Activated naive CD4-positive, alpha-beta T cell treated with anti-CD3 and anti-CD28 coated beads, Interleukin-2, amount 10 ng/mL, durations not matched to agents 7 days and 5 days (primary cell): ENCODE measurements at regions not wholly inside any gene's neighbourhood (a gene's known extent, or its start where the extent isn't known, plus 50 kb on each side); places are given as distances from the start of the nearest gene placed in this dataset.

Experiments used
- CTCF ChIA-PET: fragments of 350-600 bp; sonication (Branson Sonifier 250); formaldehyde crosslinking; loops from one replicate; lab custom pipeline; 2021; ENCODE audit warnings: antibody characterized with exemption; lab: Charles Lee
- DNase-seq: peaks from one replicate; pipeline ENCODE4 v3.0.0-alpha.2; 2020
- H3K27ac Mint-ChIP-seq: one replicate; pipeline ENCODE4 v1.8.0; 2021; ENCODE audit warnings: mild to moderate bottlenecking, moderate library complexity, mixed read lengths
- H3K27me3 Mint-ChIP-seq: one replicate; pipeline ENCODE4 v1.8.0; 2021; ENCODE audit warnings: mild to moderate bottlenecking, mixed read lengths
- H3K36me3 Mint-ChIP-seq: one replicate; pipeline ENCODE4 v1.8.0; 2021; ENCODE audit warnings: mixed read lengths
- H3K4me1 Mint-ChIP-seq: one replicate; pipeline ENCODE4 v1.8.0; 2021; ENCODE audit warnings: mixed read lengths
- H3K4me3 Mint-ChIP-seq: one replicate; pipeline ENCODE4 v1.8.0; 2021; ENCODE audit warnings: mild to moderate bottlenecking, moderate library complexity, mixed read lengths
- H3K9me3 Mint-ChIP-seq: one replicate; pipeline ENCODE4 v1.8.0; 2021; ENCODE audit warnings: mixed read lengths

DNA sequence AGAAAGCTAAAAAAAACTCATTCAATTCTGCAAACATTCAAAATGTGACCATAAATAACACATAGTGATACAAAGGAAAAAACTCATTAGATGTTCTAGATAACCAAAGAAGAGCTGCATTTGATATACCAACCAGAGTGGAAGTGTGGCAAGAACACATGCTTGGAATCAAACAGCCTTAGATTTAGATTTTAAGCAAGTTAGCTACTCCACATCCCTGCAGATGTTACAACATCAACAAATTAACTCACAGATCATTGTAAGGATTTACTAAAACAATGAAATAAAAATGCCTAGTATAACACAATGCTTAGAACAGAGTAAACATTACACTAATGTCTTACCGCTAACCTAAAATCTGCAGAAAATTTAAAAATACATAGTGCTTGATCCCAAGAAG is 114.0 kb upstream of the AKIP1 start:
- Mint-ChIP-seq H3K4me3 (no peak overlapping the region), H3K9me3 (no peaks in the 10 kb centered on the region), H3K27me3 (peaks cover 22% of the 10 kb centered on the region), H3K4me1 (peaks cover 14% of the 10 kb centered on the region), H3K27ac (no peak overlapping the region), H3K36me3 (no peaks in the 10 kb centered on the region)
- no peak for DNase-seq
- CTCF ChIA-PET: no interaction called here

DNA sequence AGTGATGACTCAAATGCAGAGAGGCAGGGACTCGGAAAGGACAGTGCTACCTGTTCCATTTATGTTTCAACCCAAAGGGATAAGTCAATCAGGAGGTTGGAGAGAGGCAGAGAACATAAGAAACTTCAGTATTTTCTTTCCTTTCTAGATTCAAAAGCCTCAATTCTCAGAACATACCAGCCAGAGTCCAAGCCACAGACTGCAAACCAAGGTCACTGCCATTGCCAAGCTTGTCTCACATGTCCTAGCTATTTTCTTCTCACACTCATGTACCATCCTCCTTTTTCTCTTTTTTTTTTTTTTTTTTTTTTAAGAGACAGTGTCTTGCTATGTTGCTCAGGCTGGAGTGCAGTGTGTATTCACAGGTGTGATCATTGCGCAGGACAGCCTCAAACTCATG is 111.7 kb upstream of the AKIP1 start:
- no peaks in the 10 kb centered on the region for H3K36me3 Mint-ChIP-seq
- H3K27ac Mint-ChIP-seq: no peak overlapping the region
- peaks cover 14% of the 10 kb centered on the region for H3K4me1 Mint-ChIP-seq
- no peak overlapping the region for H3K4me3 Mint-ChIP-seq
- H3K9me3 Mint-ChIP-seq: no peaks in the 10 kb centered on the region
- CTCF ChIA-PET: interaction anchor here (2.0 kb wide), 1 partner anchor 14 kb away, joined by 7 read pairs; no protein-coding TSS in a partner anchor
- DNase-seq: no peak
- H3K27me3 Mint-ChIP-seq: peaks cover 24% of the 10 kb centered on the region

DNA sequence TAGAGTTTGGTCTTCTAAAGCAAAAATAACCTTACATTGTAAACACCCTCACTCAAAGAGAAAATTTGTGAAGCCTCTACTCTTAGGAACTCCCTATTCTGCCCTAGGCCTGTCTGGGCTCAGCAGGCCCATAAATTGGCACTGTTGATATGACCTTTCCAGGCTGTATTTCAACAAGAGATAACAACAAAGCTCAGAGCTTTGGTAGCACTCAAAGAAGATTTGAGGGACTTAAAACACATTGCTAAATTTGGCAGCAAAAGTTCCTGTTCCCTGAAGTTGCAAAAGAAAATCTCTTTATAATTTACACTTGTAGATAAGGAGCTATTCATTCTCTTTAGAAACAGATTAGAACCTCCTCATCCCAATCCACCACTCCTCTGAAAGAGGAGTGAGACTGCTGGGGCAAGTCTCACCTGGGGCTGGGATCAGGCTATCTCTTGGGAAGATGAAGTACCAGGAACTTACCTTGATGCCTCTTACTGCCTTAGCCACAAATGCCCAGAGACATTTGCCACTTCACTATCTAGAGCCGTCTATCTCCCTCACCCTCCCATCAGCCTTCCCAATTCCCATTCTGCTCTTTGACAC is 110.4 kb upstream of the AKIP1 start:
- DNase-seq: no peak
- no peak overlapping the region for H3K4me3 Mint-ChIP-seq
- CTCF ChIA-PET: interaction anchor here (2.0 kb wide), 1 partner anchor 13 kb away, joined by 7 read pairs; no protein-coding TSS in a partner anchor
- no peaks in the 10 kb centered on the region for H3K9me3 Mint-ChIP-seq
- no peaks in the 10 kb centered on the region for H3K36me3 Mint-ChIP-seq
- H3K27me3 Mint-ChIP-seq: peaks cover 19% of the 10 kb centered on the region
- peaks cover 13% of the 10 kb centered on the region for H3K4me1 Mint-ChIP-seq
- H3K27ac Mint-ChIP-seq: no peak overlapping the region

DNA sequence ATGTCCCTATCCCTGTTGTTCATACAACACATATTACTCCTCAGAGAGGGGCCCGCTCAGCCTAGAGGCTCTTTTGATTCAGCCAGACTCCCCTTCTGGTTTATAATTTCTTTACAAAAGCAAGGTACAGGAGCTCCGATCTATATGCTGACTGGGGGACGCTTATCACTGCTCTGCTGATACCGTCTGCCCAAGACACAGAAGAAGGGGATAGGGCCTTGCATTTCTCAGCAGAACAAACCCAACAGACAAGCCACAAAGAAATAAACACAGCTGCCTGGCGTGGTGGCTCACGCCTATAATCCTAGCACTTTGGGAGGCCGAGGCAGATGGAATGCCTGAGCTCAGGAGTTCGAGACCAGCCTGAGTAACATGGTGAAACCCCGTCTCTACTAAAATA is 109.9 kb upstream of the AKIP1 start:
- Mint-ChIP-seq H3K4me1 (peaks cover 9% of the 10 kb centered on the region), H3K27ac (no peak overlapping the region), H3K27me3 (peaks cover 17% of the 10 kb centered on the region), H3K4me3 (no peak overlapping the region), H3K36me3 (no peaks in the 10 kb centered on the region), H3K9me3 (no peaks in the 10 kb centered on the region)
- no peak for DNase-seq
- CTCF ChIA-PET: interaction anchor here (2.0 kb wide), 1 partner anchor 12 kb away, joined by 7 read pairs; no protein-coding TSS in a partner anchor

DNA sequence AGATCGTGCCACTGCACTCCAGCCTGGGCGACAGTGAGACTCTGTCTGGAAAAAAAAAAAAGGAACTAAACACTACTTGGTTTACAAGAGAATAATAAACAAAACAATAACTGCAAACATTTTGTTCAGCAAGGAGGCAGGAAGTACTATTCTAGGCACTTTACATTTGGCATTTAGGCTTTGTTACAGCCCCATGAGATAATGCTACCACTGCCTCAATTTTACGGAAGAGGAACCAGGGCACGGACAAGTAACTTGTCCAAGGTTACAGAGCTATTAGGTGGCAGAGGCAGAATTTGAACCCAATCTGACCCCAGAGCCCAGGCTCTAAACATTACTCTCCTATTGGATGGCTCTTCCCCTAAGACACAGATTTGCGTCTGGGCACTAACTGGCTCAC is 108.7 kb upstream of the AKIP1 start:
- no peak overlapping the region for H3K4me3 Mint-ChIP-seq
- no peak for DNase-seq
- H3K9me3 Mint-ChIP-seq: no peaks in the 10 kb centered on the region
- H3K27ac Mint-ChIP-seq: no peak overlapping the region
- CTCF ChIA-PET: no interaction called here
- H3K27me3 Mint-ChIP-seq: peaks cover 23% of the 10 kb centered on the region
- no peaks in the 10 kb centered on the region for H3K36me3 Mint-ChIP-seq
- peaks cover 3% of the 10 kb centered on the region for H3K4me1 Mint-ChIP-seq

DNA sequence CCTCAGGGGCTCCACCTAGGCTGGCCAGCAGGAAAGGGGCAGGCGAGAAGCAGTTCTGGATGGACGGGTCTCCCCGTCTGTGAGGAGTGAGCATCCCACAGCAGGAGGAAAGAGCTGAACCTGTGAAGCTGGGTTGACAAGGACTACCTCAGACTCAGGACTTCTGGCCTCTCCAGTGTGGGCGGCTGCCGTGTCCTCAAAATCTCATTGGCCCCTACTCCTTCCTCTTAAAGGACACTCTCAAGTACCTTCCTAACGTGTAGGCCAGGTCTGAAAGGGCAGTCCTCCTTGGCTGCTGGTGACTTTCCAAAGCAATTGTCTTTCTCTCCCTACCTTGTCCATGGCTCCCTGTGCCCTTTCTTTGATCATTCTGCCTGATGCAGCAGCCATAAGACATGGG is 107.0 kb upstream of the AKIP1 start:
- CTCF ChIA-PET: interaction anchor here (0.5 kb wide), 1 partner anchor 512 kb away, joined by 3 read pairs; no protein-coding TSS in a partner anchor
- H3K27me3 Mint-ChIP-seq: peaks cover 31% of the 10 kb centered on the region
- peaks cover 3% of the 10 kb centered on the region for H3K4me1 Mint-ChIP-seq
- H3K9me3 Mint-ChIP-seq: no peaks in the 10 kb centered on the region
- no peak overlapping the region for H3K27ac Mint-ChIP-seq
- no peak for DNase-seq
- H3K36me3 Mint-ChIP-seq: no peaks in the 10 kb centered on the region
- no peak overlapping the region for H3K4me3 Mint-ChIP-seq

DNA sequence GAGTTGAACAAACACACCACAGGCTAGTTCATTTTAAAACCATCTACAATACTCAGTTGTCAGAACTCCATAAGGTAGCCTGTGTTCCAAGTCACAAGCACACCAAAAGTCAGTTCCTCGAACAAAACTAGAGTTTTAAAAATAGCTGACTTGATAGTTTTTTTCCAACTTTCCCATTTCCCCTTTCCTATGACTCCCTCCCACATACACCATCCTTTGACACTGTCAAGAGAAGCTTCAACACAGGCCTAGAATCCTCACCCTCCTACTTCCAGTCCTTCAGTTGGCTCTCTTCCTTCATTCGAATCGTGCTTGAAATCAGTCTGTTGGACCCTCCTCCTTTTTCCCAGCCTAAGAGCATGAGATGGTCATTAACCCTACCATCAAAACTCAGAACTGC is 105.7 kb upstream of the AKIP1 start:
- no peaks in the 10 kb centered on the region for H3K36me3 Mint-ChIP-seq
- H3K4me3 Mint-ChIP-seq: no peak overlapping the region
- H3K4me1 Mint-ChIP-seq: peaks cover 3% of the 10 kb centered on the region
- CTCF ChIA-PET: no interaction called here
- DNase-seq: no peak
- no peak overlapping the region for H3K27ac Mint-ChIP-seq
- peaks cover 38% of the 10 kb centered on the region for H3K27me3 Mint-ChIP-seq
- H3K9me3 Mint-ChIP-seq: no peaks in the 10 kb centered on the region

DNA sequence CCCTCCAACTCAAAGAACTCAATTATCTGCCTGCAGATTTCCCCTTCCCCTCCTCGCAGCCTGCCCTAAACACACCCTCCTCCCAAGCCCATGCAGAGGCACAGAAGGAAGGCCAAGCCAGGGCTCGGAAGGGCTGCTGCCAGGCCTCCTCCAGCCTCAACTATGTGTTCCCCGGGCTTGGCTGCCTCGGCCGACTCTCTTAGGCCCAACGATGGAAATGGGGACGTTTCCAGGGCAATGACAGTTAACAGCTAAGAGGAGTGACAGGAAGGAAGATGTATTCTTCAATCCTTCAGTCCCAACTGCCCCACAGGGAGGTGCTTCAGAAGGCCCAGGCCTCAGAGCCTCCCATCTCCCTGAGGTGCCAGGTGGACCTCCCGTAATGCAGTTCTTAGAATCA is 104.0 kb upstream of the AKIP1 start:
- CTCF ChIA-PET: no interaction called here
- no peaks in the 10 kb centered on the region for H3K36me3 Mint-ChIP-seq
- no peak for DNase-seq
- peaks cover 49% of the 10 kb centered on the region for H3K27me3 Mint-ChIP-seq
- peaks cover 8% of the 10 kb centered on the region for H3K4me1 Mint-ChIP-seq
- H3K27ac Mint-ChIP-seq: no peak overlapping the region
- no peaks in the 10 kb centered on the region for H3K9me3 Mint-ChIP-seq
- no peak overlapping the region for H3K4me3 Mint-ChIP-seq

DNA sequence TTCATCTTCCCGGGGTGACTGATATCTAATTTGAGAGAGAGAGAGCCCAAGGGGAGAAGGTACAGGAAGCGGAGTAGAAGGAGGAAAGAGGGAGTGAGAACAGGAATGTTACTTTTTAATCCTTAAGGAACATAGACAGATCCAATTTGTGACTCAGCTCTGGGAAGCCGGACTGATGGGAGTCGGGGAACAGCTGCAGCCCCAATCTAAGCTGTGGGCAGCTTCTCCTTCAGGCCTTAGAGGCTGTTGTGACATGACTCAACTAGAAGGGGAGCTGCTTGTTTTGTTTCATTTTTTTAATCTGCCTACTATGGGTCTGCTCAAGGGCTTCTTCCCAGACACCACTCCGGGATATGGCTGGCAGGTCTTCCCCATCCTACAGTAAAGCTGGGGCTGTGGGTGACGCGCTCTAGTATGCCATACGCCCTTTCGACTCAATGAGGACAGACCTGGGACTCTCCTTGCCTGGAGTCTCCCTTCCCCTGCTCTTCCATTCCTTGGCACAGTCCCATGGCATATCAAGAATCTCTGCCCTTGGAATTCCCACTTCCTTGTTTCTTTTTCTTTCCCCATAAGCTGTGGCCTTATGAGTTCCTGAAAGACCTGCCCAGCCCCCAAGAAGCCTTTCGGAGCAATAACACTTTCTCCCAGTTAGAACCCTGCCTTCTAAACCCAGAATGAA is 103.3 kb upstream of the AKIP1 start:
- CTCF ChIA-PET: no interaction called here
- H3K4me3 Mint-ChIP-seq: no peak overlapping the region
- H3K27me3 Mint-ChIP-seq: peaks cover 49% of the 10 kb centered on the region
- H3K9me3 Mint-ChIP-seq: no peaks in the 10 kb centered on the region
- DNase-seq: no peak
- H3K27ac Mint-ChIP-seq: no peak overlapping the region
- H3K4me1 Mint-ChIP-seq: peaks cover 8% of the 10 kb centered on the region
- no peaks in the 10 kb centered on the region for H3K36me3 Mint-ChIP-seq

DNA sequence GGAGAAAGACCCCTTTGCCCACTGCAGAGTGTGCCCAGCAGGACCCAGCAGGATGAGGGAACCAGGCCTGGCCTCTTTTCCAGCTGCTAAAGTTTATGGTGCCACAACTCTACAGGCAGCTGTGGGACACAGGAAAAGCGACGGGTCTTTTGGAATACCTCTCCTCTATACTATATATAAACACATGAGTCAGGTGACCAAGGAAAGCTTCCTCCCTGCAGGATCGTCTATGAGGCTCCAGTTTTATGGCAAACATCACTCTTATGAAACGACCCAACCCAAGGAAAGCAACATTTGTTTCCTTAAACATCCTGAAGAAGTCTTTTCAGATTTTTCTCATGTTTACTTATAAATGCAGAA is 102.8 kb upstream of the AKIP1 start:
- CTCF ChIA-PET: no interaction called here
- no peak for DNase-seq
- Mint-ChIP-seq H3K27me3 (peaks cover 49% of the 10 kb centered on the region), H3K27ac (no peak overlapping the region), H3K4me3 (no peak overlapping the region), H3K9me3 (no peaks in the 10 kb centered on the region), H3K4me1 (peaks cover 10% of the 10 kb centered on the region), H3K36me3 (no peaks in the 10 kb centered on the region)

DNA sequence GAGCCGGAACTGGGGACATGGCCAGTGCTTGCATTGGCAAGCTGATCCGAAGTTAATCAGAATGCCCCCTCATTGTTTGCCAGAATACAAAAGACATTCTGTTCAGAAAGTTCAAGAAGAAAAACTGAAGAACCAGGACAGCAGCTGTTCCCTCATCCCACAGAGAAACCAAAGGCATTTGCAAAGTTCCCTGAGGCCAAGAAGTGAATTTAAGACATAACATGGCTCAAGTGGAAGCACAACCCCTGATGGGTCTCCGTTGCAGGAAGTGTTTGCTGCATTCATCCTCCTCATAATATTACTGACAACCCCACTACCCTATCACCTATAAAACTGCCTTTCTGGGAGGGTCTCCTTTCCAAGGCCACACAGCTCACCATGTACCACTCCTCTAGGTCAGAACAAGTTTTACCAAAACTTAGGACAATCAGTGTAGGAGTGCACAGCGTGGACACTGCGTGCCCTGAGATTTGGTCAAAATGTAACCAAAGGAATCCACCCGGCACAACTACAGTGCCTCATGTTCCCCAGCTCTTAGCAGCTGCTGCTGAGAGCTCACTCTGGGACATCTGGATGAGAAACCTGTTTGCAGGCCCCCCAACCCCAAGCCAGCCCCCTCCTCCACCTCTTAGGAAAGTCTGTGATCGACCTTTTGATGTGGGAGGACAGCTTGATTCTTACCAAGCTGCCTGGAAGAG is 101.6 kb upstream of the AKIP1 start:
- H3K9me3 Mint-ChIP-seq: no peaks in the 10 kb centered on the region
- CTCF ChIA-PET: interaction anchor here (1.0 kb wide), 1 partner anchor 28 kb away, joined by 3 read pairs; no protein-coding TSS in a partner anchor
- peaks cover 44% of the 10 kb centered on the region for H3K27me3 Mint-ChIP-seq
- H3K36me3 Mint-ChIP-seq: no peaks in the 10 kb centered on the region
- peaks cover 11% of the 10 kb centered on the region for H3K4me1 Mint-ChIP-seq
- H3K4me3 Mint-ChIP-seq: no peak overlapping the region
- DNase-seq: no peak
- H3K27ac Mint-ChIP-seq: no peak overlapping the region

DNA sequence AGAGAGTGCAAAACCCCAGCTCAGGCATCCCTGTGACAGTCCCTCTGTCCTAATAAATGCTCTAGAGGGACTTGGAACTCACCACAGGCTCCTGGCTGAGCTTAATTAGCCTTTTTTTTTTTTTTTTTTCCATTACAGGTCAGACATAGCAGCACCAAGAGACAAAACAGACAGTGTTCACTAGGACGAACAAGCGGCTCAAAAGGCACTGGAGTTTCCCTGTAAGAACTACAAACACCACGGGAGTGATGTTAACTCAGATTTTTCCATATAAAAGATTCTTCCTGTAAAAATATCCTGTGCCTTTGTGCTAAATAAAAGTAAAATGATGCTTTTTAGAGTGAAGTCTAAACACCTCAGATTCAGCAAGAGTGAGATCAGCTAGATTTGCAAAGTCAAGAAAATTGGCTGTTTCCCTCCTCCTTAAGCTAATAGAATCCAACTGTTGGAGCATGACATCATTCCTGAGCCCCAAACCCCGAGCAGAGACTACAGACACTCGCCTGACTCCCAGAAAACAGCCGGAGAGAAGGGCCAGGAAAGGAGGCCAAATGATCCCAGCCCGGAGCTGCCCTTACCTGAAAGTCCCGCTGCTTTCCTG is 101.0 kb upstream of the AKIP1 start:
- H3K9me3 Mint-ChIP-seq: no peaks in the 10 kb centered on the region
- H3K4me1 Mint-ChIP-seq: peaks cover 11% of the 10 kb centered on the region
- H3K36me3 Mint-ChIP-seq: no peaks in the 10 kb centered on the region
- CTCF ChIA-PET: interaction anchor here (0.7 to 1.5 kb wide), 3 partner anchors 27 to 330 kb away, joined by 3 to 5 read pairs (median 3); no protein-coding TSS in a partner anchor
- peak overlapping the region; percentile 57 for H3K4me3 Mint-ChIP-seq
- H3K27me3 Mint-ChIP-seq: peaks cover 44% of the 10 kb centered on the region
- no peak overlapping the region for H3K27ac Mint-ChIP-seq
- DNase-seq: no peak

DNA sequence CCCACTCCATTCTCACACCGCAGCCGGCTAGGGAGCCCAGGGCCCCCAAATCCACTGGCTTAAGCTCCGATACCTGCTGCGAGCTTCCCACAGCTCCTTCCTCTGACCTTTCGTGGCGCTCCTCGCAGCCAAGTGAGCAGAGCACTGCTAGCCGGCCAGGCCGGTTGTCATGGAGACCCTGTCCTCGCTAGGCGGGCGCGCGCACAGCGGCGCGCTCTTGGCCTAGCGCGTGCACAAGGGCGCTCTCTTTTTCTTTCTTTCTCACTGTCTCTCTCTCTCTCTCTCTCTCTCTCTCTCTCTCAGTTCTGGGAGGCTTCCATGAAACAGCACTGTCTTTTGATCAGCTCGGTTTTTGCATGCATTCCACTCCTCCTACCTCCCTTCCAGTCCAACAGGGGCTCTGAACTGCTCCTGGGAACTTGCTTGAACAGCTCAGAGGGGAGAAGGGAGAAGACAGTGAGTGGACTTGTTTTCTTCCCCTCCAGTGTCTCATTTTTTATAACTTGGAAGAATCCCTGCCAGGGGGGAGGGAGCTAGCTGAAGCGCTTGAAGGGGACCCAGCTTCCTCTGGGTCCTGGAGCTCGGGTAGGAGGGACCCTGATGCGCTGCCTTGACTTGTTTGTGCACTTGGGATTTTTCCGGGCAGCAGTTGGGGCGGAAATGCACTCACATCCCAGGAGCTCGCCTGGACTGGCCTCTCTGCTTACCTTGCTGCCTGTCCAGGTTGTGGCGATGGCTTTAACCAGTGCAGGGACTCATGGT is 100.3 kb upstream of the AKIP1 start:
- no peak overlapping the region for H3K27ac Mint-ChIP-seq
- peaks cover 11% of the 10 kb centered on the region for H3K4me1 Mint-ChIP-seq
- H3K9me3 Mint-ChIP-seq: no peaks in the 10 kb centered on the region
- CTCF ChIA-PET: interaction anchor here (0.7 to 1.5 kb wide), 3 partner anchors 108 to 330 kb away, joined by 3 to 5 read pairs (median 3); no protein-coding TSS in a partner anchor
- H3K36me3 Mint-ChIP-seq: no peaks in the 10 kb centered on the region
- H3K27me3 Mint-ChIP-seq: peaks cover 44% of the 10 kb centered on the region
- peak overlapping the region; percentile 57 for H3K4me3 Mint-ChIP-seq
- peak; percentile 35 for DNase-seq
